ENCODE measurements at regions not wholly inside any gene's neighbourhood (a gene's known extent, or its start where the extent isn't known, plus 50 kb on each side); places are given as distances from the start of the nearest gene placed in this dataset.

GRCh38 chr5:89208811-89209210 is 325.8 kb upstream of the MEF2C start:
- no peak overlapping the region for H3K4me3 ChIP-seq (replicated peaks; ENCODE audit: low read depth, low read length)
- no peak for DNase-seq (ENCODE audit: low read depth)
- no peak for TF ChIP-seq CTCF (IDR thresholded peaks at IDR 0.05; ENCODE audit: low read length, missing control alignments)

GRCh38 chr5:89208392-89208791 is 325.4 kb upstream of the MEF2C start:
- TF ChIP-seq CTCF (IDR thresholded peaks at IDR 0.05; ENCODE audit: low read length, missing control alignments), result no peak
- H3K4me3 ChIP-seq (replicated peaks; ENCODE audit: low read depth, low read length), result no peak overlapping the region
- no peak for DNase-seq (ENCODE audit: low read depth)

GRCh38 chr5:89204756-89205155 is 321.8 kb upstream of the MEF2C start:
- H3K4me3 ChIP-seq (replicated peaks; ENCODE audit: low read depth, low read length), result no peak overlapping the region
- no peak for DNase-seq (ENCODE audit: low read depth)
- no peak for TF ChIP-seq CTCF (IDR thresholded peaks at IDR 0.05; ENCODE audit: low read length, missing control alignments)

- H3K4me3 ChIP-seq (replicated peaks; ENCODE audit: low read depth, low read length), result no peak overlapping the region
Observed at GRCh38 chr5:89203611-89204010, 320.6 kb upstream of the MEF2C start.

GRCh38 chr5:89200899-89201298 is 317.9 kb upstream of the MEF2C start:
- no peak for TF ChIP-seq CTCF (IDR thresholded peaks at IDR 0.05; ENCODE audit: low read length, missing control alignments)
- no peak overlapping the region for H3K4me3 ChIP-seq (replicated peaks; ENCODE audit: low read depth, low read length)
- DNase-seq (ENCODE audit: low read depth), result no peak

More at GRCh38 chr5:89203611-89204010, 320.6 kb upstream of the MEF2C start:
- TF ChIP-seq CTCF (IDR thresholded peaks at IDR 0.05; ENCODE audit: low read length, missing control alignments), result no peak
- DNase-seq (ENCODE audit: low read depth), result no peak

- no peak for TF ChIP-seq CTCF (IDR thresholded peaks at IDR 0.05; ENCODE audit: low read length, missing control alignments)
- no peak overlapping the region for H3K4me3 ChIP-seq (replicated peaks; ENCODE audit: low read depth, low read length)
- DNase-seq (ENCODE audit: low read depth), result no peak
Observed at GRCh38 chr5:89199306-89199705, 316.3 kb upstream of the MEF2C start.

- TF ChIP-seq CTCF (IDR thresholded peaks at IDR 0.05; ENCODE audit: low read length, missing control alignments), result no peak
- no peak for DNase-seq (ENCODE audit: low read depth)
- no peak overlapping the region for H3K4me3 ChIP-seq (replicated peaks; ENCODE audit: low read depth, low read length)
Observed at GRCh38 chr5:89191374-89191773, 308.4 kb upstream of the MEF2C start.

All from fibroblast of pulmonary artery (primary cell).